ENCODE measurements at regions not wholly inside any gene's neighbourhood (a gene's known extent, or its start where the extent isn't known, plus 50 kb on each side); places are given as distances from the start of the nearest gene placed in this dataset.
A peak's percentile ranks its signal among the peaks of the same experiment; 100 is the strongest.

DNA sequence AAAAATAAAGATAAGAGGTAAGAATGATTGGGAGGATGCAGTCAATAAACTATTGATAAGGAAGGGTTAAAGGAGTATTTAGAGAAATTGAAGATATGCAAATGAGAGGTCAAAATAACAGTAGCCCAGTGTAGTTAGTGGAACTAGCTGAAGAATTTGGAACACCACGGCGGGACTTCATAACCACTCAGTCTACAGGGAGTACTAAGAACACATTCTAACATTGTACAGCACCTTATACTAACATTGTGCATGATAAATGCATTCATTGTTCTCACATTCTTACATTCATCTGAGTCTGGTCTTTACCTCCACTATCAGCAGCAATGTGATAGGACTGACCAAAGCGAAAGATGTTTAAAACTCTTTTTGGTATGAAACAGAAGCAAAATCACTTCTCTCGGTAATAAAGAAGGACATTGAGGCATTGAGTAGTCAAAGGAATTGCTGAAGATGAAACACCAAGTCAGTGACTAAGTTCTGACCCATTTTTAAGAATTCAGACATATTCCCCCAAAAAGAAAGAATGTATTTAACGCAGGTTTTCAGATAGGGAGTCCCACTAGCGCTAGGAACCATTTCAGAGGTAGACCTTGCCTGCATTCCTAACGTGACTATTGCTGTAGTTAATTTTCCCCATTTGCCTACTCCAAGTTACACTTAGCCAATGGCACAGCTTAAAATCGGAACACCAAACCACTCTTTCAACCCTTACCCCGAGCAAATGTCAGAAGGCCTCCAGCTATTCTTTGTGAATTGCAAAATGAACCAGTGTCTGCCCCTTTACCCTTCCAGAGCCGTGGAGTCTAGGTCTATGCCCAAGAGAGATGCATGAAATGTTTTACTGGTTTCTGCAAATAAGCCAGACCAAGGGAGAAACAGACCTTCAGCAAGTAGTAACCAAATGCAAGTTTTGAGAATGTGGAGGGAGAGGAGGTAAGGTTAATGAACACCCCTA, 108.8 kb upstream of the IRF2BP2 start:
- no peak for ATAC-seq
- no peak overlapping the region for H3K27ac Mint-ChIP-seq
- H3K36me3 Mint-ChIP-seq: peaks cover 0 to 18% of the 10 kb centered on the region in 2 donors
- H3K9me3 Mint-ChIP-seq: peaks cover 0 to 4% of the 10 kb centered on the region in 2 donors
- DNase-seq (ENCODE audit: low spot score in 2 of 2): no peak

DNA sequence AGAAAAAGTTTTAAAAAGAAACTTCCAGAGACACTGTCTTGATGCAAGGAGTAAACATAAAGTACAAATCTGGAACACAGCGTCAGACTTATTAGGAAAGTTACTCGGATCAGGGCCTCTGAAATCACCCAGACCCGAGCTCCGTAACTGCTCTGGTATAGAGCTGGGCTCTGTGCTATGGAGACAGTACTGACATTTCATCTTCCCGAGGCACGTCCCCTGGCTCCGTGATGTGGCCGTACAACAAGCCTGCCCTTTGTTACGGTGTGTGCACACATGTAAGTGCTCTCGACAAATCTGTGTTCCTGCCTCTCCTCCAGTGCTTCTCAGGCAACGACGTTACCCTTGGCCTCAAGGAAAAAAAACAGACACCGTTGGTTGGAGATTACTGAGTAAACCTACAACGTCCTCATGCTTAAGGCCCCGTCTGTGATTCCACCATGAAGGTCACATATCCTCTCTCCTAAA, 107.0 kb upstream of the IRF2BP2 start:
- H3K36me3 Mint-ChIP-seq: peaks cover 0 to 14% of the 10 kb centered on the region in 2 donors
- ATAC-seq (no peak), DNase-seq (ENCODE audit: low spot score in 2 of 2) (no peak)
- no peak overlapping the region for H3K27ac Mint-ChIP-seq
- H3K9me3 Mint-ChIP-seq: peaks cover 0 to 4% of the 10 kb centered on the region in 2 donors

- Mint-ChIP-seq H3K9me3 (peaks cover 0 to 4% of the 10 kb centered on the region in 2 donors), H3K36me3 (peaks cover 0 to 5% of the 10 kb centered on the region in 2 donors), H3K27ac (peak overlapping the region in 1 of 2 donors; percentile 65)
- DNase-seq (ENCODE audit: low spot score in 2 of 2): no peak
- no peak for ATAC-seq
These were observed 105.5 kb upstream of the IRF2BP2 start for GRCh38 chr1:234715252-234716014.

GRCh38 chr1:234713859-234714258, 103.9 kb upstream of the IRF2BP2 start:
- Mint-ChIP-seq H3K9me3 (peaks cover 0 to 8% of the 10 kb centered on the region in 2 donors), H3K27ac (no peak overlapping the region), H3K36me3 (no peaks in the 10 kb centered on the region)
- ATAC-seq (no peak), DNase-seq (ENCODE audit: low spot score in 2 of 2) (no peak)

DNA sequence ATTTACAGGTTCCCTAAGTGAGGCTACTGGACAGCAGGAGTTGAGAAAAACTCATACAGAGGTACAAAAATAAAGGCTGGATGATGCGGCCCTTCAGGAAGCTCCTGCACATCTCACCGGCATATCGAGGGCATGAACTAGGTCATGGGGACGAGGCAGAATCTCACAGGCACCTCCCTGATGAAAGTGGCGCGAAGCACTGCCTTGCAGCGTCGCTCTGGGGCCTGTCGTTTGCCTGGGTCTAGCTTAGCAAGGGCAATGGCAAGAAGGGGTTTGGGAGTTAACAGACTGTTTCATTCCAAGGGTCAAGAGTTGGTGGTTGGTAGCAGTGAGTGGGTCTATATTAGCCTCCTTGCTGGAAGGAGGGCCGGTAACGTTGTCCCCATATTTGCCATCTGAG, 103.5 kb upstream of the IRF2BP2 start:
- ATAC-seq: no peak
- H3K36me3 Mint-ChIP-seq: no peaks in the 10 kb centered on the region
- no peak for DNase-seq (ENCODE audit: low spot score in 2 of 2)
- H3K9me3 Mint-ChIP-seq: peaks cover 0 to 12% of the 10 kb centered on the region in 2 donors
- peak overlapping the region in 1 of 2 donors; percentile 12 for H3K27ac Mint-ChIP-seq

GRCh38 chr1:234712891-234713305, 102.9 kb upstream of the IRF2BP2 start:
- H3K9me3 Mint-ChIP-seq: peaks cover 0 to 10% of the 10 kb centered on the region in 2 donors
- no peak for ATAC-seq
- DNase-seq (ENCODE audit: low spot score in 2 of 2): no peak
- peak overlapping the region in 1 of 2 donors; percentile 12 for H3K27ac Mint-ChIP-seq
- no peaks in the 10 kb centered on the region for H3K36me3 Mint-ChIP-seq

GRCh38 chr1:234710936-234711724, 101.2 kb upstream of the IRF2BP2 start:
- H3K9me3 Mint-ChIP-seq: peaks cover 0 to 10% of the 10 kb centered on the region in 2 donors
- ATAC-seq (no peak), DNase-seq (ENCODE audit: low spot score in 2 of 2) (no peak)
- H3K36me3 Mint-ChIP-seq: peaks cover 0 to 2% of the 10 kb centered on the region in 2 donors
- no peak overlapping the region for H3K27ac Mint-ChIP-seq

DNA sequence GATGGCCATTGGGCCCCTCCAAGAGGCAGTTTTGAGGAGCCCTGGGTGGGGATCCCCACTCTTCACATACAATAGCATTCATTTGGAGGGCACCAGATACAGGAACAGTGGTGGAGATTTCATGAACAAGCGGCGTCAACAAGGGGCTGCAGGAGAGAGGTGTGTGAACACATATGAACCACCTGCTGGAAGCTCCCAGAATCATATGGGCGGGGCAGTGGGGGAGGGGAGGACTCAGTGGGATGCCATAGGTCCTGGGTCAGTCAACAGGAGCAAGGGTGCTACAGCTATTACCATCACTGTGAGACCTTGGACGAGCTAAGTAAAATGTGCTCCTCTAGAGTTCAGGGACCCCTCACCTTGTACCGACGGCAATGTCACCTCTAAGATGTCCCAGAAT, 100.4 kb upstream of the IRF2BP2 start:
- no peak for ATAC-seq
- Mint-ChIP-seq H3K36me3 (peaks cover 0 to 7% of the 10 kb centered on the region in 2 donors), H3K9me3 (peaks cover 0 to 17% of the 10 kb centered on the region in 2 donors), H3K27ac (no peak overlapping the region)
- DNase-seq (ENCODE audit: low spot score in 2 of 2): no peak

DNA sequence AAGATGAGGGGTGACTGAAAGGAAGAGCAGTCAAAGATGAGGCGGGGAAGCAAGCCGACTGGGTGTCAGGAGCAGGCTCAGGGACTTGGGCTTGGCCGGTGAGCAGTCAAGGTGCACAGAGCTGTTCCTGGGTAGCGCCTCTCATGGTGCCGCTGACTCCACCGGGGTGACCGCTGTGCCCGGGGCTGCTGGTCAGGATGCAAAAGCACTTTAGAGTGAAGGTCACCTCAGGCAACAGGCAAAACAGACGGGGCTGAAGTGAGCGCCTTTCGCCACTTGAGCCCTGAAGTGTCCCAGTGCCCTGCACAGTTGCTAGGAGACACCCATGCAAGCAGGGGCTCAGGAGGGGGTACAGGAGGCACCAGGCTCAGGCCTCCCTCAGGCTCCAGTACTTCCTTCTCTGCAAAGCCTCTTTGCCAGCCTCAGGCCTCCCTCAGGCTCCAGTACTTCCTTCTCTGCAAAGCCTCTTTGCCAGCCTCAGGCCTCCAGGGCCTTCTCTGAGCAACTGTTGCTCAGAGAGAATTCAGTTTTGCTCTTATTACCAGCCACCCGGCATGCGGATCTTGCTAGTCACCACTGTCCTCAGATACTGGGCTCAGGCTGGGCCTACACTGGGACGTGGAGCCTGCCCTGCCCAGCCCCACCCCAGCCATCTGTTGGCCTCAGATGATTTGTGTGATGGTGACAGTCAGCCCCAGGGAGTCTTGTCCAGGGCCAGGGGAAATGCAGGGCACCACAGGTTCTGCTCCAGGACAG, 99.7 kb upstream of the IRF2BP2 start:
- peaks cover 0 to 7% of the 10 kb centered on the region in 2 donors for H3K36me3 Mint-ChIP-seq
- no peak for ATAC-seq
- peak overlapping the region in 1 of 2 donors; percentile 5 for H3K27ac Mint-ChIP-seq
- H3K9me3 Mint-ChIP-seq: peaks cover 0 to 19% of the 10 kb centered on the region in 2 donors
- no peak for DNase-seq (ENCODE audit: low spot score in 2 of 2)

DNA sequence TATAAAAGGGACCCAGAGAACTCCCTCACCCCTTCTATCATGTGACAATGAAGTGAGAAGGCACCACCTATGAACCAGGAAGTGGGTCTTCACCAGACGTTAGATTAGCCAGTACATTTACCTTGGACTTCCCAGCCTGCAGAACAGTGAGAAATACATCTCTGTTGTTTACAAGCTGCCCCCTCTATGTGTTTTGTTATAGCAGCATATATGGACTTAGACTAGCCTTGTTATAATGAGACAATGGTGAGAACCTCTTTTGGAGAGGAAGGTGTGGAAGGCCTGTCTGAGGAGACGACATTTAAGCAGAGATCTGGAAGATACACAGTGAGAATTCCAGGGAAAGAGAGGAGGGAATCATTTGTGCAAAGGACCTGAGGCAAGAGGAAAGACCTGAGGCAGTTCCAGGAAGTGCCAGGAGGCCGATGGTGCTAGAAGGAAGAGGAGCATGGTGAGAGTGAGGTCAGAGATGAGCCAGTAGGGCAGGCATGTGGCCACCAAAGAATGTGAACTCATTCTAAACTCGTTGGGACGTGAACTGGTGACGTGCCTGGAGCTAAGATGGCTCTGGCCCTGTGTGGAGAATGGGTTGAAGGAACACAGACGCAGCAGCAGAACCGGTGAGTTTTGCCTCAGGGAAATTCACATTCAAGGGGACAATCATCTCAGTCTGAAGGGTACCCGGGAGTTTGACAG, 98.9 kb upstream of the IRF2BP2 start:
- Mint-ChIP-seq H3K36me3 (peaks cover 0 to 7% of the 10 kb centered on the region in 2 donors), H3K9me3 (peaks cover 0 to 25% of the 10 kb centered on the region in 2 donors), H3K27ac (peak overlapping the region; percentile 5 to 35)
- ATAC-seq: no peak
- no peak for DNase-seq (ENCODE audit: low spot score in 2 of 2)

GRCh38 chr1:234707641-234708040, 97.7 kb upstream of the IRF2BP2 start:
- peaks cover 0 to 32% of the 10 kb centered on the region in 2 donors for H3K9me3 Mint-ChIP-seq
- ATAC-seq (no peak), DNase-seq (ENCODE audit: low spot score in 2 of 2) (no peak)
- H3K27ac Mint-ChIP-seq: no peak overlapping the region
- peaks cover 0 to 7% of the 10 kb centered on the region in 2 donors for H3K36me3 Mint-ChIP-seq

DNA sequence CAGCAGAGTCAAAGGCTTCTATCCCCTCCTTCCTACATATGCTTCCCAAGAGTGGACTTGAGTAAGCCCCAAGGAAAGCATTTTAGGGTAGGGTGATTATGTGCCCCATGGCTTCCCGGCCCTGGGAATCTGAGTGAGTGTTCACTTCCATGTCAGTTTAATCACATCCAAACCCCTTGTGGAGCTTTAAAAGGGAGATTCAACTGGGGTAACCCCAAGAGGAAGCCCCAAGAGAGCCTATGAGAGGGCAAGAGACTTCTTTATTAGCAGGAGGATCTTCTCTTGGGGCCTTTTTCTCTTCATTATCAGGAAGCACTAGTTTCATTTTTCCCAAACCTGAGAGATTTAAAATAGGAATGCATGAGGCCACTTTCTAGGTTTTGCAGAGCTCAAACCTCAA, 97.0 kb upstream of the IRF2BP2 start:
- ATAC-seq (no peak), DNase-seq (ENCODE audit: low spot score in 2 of 2) (no peak)
- H3K27ac Mint-ChIP-seq: no peak overlapping the region
- peaks cover 0 to 7% of the 10 kb centered on the region in 2 donors for H3K36me3 Mint-ChIP-seq
- H3K9me3 Mint-ChIP-seq: peaks cover 0 to 32% of the 10 kb centered on the region in 2 donors

GRCh38 chr1:234706199-234706598, 96.2 kb upstream of the IRF2BP2 start:
- Mint-ChIP-seq H3K36me3 (peaks cover 0 to 7% of the 10 kb centered on the region in 2 donors), H3K27ac (no peak overlapping the region), H3K9me3 (peaks cover 0 to 32% of the 10 kb centered on the region in 2 donors)
- no peak for DNase-seq (ENCODE audit: low spot score in 2 of 2)
- no peak for ATAC-seq

DNA sequence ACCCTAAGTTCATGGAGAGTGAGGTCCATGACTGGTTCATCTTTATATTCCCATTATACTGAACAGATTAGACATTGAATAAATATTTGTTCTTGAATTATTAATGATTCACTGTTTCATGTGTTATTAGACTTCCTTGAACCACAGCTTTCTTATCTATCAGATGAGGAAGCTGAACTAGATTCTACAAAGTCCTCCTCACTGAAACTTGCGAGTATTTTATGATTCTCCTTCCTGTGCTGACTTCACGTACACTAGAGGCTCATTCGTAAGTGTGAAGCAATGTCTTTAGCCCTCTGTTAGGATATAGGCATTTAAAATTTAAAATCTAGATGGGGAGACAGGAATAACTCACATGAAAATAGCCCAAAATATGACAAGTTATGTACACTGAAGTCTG, 95.6 kb upstream of the IRF2BP2 start:
- peaks cover 0 to 32% of the 10 kb centered on the region in 2 donors for H3K9me3 Mint-ChIP-seq
- DNase-seq (ENCODE audit: low spot score in 2 of 2) (no peak), ATAC-seq (no peak)
- H3K36me3 Mint-ChIP-seq: peaks cover 0 to 7% of the 10 kb centered on the region in 2 donors
- H3K27ac Mint-ChIP-seq: no peak overlapping the region

Measured in activated naive CD4-positive, alpha-beta T cell treated with anti-CD3 and anti-CD28 coated beads, Interleukin-2, amount 50 U/mL, for 72 hours (primary cell).